ENCODE measurements at regions not wholly inside any gene's neighbourhood (a gene's known extent, or its start where the extent isn't known, plus 50 kb on each side); places are given as distances from the start of the nearest gene placed in this dataset.

DNA sequence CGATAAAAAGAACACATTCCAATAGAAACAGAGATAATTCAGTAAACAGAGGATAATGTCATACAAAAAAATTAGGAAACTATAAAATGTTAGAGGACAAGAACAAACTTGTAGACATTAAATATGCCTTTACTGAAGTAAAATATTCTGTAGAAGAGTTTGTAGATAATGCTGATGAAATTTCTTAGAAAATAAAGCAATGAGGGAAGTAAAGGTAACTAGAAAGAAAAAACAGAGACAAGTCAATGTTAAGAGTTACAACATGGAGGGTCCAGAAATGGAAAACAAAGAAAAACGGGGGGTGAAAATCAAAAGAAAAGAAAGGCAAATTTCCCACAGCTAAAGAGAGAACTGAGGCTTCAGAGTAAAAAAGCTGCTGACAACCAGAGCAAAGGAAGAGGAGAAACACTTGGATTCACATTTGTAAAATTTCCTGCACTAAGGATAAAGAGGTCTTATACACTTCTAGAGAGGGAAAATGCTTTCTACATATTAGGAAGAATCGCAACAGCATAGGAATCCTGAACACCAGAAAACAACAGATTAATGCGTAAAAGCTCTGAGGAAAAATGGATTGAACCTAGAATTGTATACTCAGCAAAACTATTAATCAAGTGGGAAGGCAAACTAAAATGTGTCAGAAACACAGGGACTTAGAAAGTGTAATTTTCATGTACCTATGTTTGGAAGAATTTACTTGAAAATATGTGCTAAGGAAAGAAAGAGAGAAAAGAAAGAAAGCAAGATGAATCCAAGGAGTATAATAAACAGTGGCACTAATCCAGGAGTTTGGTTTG lies 55.0 kb upstream of the AGR3 start:
- no peaks in the 10 kb centered on the region for H3K27me3 Mint-ChIP-seq (ENCODE audit: insufficient read depth, unreplicated experiment)
- ChIA-PET CTCF (no interaction called here), POLR2A (no interaction called here)
- no TSS peak for BruUV-seq (replicated peaks)
- peaks cover 14% of the 10 kb centered on the region for H3K4me1 Mint-ChIP-seq (ENCODE audit: low read depth, unreplicated experiment)
- no peak overlapping the region for H3K27ac Mint-ChIP-seq (ENCODE audit: unreplicated experiment)
- no peaks in the 10 kb centered on the region for H3K27me3 ChIP-seq (replicated peaks; ENCODE audit: control insufficient read depth, insufficient read depth, low read length)
- H3K4me1 ChIP-seq, result peaks cover 5% of the 10 kb centered on the region; the same call in 1 of the 2 replicates
- intact Hi-C loops (cut with micrococcal nuclease; ENCODE audit: unreplicated experiment), result no loop called here
- DNase-seq, result no peak
- no peak overlapping the region for H3K4me3 Mint-ChIP-seq (ENCODE audit: unreplicated experiment)
- no peaks in the 10 kb centered on the region for H3K36me3 Mint-ChIP-seq (ENCODE audit: insufficient read depth, unreplicated experiment)
- H3K36me3 ChIP-seq (ENCODE audit: control insufficient read depth, insufficient read depth, low read length), result no peaks in the 10 kb centered on the region
- H3K9me3 Mint-ChIP-seq (ENCODE audit: unreplicated experiment), result peaks cover 4% of the 10 kb centered on the region
- no peak overlapping the region for H3K4me3 ChIP-seq (ENCODE audit: low read depth, low read length)
- no peaks in the 10 kb centered on the region; the same call in 1 of the 2 replicates for H3K9me3 ChIP-seq
- TF ChIP-seq, protein P1, sequence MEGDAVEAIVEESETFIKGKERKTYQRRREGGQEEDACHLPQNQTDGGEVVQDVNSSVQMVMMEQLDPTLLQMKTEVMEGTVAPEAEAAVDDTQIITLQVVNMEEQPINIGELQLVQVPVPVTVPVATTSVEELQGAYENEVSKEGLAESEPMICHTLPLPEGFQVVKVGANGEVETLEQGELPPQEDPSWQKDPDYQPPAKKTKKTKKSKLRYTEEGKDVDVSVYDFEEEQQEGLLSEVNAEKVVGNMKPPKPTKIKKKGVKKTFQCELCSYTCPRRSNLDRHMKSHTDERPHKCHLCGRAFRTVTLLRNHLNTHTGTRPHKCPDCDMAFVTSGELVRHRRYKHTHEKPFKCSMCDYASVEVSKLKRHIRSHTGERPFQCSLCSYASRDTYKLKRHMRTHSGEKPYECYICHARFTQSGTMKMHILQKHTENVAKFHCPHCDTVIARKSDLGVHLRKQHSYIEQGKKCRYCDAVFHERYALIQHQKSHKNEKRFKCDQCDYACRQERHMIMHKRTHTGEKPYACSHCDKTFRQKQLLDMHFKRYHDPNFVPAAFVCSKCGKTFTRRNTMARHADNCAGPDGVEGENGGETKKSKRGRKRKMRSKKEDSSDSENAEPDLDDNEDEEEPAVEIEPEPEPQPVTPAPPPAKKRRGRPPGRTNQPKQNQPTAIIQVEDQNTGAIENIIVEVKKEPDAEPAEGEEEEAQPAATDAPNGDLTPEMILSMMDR (IDR thresholded peaks at IDR 0.05; ENCODE audit: insufficient read depth in 1 of 2, low read depth in 1 of 2, low read length in 1 of 2, severe bottlenecking in 1 of 2, unreplicated experiment in 1 of 2), result no peak

DNA sequence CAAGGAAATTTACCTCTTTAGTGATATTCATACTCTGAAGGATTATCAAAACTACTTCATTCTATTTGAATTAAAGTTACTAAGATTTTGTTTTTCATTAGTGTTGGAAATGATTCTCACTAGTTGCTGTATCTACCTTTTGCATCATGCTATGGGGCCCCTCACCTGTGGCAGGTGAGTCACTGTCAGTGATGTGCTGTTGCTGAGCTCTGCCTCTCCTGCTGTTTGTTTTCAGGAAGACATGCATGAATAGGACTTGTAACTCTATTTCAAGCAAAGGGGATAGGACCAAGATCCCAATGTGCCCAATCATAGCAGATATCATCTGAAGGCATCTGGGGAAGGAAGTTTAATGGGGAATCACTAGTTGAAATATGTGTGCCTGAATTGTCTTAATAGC lies 57.4 kb upstream of the AGR3 start:
- H3K27me3 ChIP-seq (replicated peaks; ENCODE audit: control insufficient read depth, insufficient read depth, low read length), result no peaks in the 10 kb centered on the region
- no peak overlapping the region for H3K27ac Mint-ChIP-seq (ENCODE audit: unreplicated experiment)
- H3K4me3 ChIP-seq (ENCODE audit: low read depth, low read length), result no peak overlapping the region
- intact Hi-C loops (cut with micrococcal nuclease; ENCODE audit: unreplicated experiment), result loop anchor here (2.0 kb wide), 1 partner anchor 16 kb away; no protein-coding TSS in a partner anchor
- peaks cover 13% of the 10 kb centered on the region for H3K9me3 Mint-ChIP-seq (ENCODE audit: unreplicated experiment)
- ChIA-PET POLR2A (no interaction called here), CTCF (no interaction called here)
- DNase-seq, result no peak
- H3K4me1 ChIP-seq, result peaks cover 5% of the 10 kb centered on the region; the same call in 1 of the 2 replicates
- H3K27me3 Mint-ChIP-seq (ENCODE audit: insufficient read depth, unreplicated experiment), result no peaks in the 10 kb centered on the region
- no peak overlapping the region for H3K4me3 Mint-ChIP-seq (ENCODE audit: unreplicated experiment)
- BruUV-seq (replicated peaks), result no TSS peak
- H3K4me1 Mint-ChIP-seq (ENCODE audit: low read depth, unreplicated experiment), result peaks cover 14% of the 10 kb centered on the region
- TF ChIP-seq, protein P1 (IDR thresholded peaks at IDR 0.05; ENCODE audit: insufficient read depth in 1 of 2, low read depth in 1 of 2, low read length in 1 of 2, severe bottlenecking in 1 of 2, unreplicated experiment in 1 of 2), result no peak
- H3K36me3 ChIP-seq (ENCODE audit: control insufficient read depth, insufficient read depth, low read length), result no peaks in the 10 kb centered on the region
- H3K36me3 Mint-ChIP-seq (ENCODE audit: insufficient read depth, unreplicated experiment), result no peaks in the 10 kb centered on the region
- H3K9me3 ChIP-seq, result no peaks in the 10 kb centered on the region

DNA sequence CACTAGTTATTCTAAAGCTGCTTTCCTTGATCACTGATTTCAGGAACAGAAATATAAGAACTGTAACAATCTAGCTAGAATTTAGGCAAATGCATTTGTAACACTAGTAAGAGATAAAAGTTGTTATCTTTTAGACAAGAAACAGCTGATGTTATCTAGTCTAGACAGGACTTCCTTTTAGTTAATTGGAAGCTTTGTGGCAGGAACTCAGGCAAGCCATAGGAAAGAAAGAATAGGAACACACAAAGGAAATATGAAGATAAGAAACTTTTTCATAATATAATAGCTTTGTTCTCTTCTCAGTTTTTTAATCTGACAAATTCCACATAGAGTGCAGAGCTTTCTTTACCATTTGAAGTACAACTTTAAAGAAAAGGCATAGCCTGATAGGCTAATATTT lies 59.0 kb upstream of the AGR3 start:
- H3K27ac Mint-ChIP-seq (ENCODE audit: unreplicated experiment), result no peak overlapping the region
- POLR2A ChIA-PET, result no interaction called here
- intact Hi-C loops (cut with micrococcal nuclease; ENCODE audit: unreplicated experiment), result no loop called here
- Histone ChIP-seq H3K36me3 (ENCODE audit: control insufficient read depth, insufficient read depth, low read length) (no peaks in the 10 kb centered on the region), H3K4me1 (peaks cover 5% of the 10 kb centered on the region; the same call in 1 of the 2 replicates), H3K9me3 (no peaks in the 10 kb centered on the region; the same call in 1 of the 2 replicates), H3K27me3 (replicated peaks; ENCODE audit: control insufficient read depth, insufficient read depth, low read length) (no peaks in the 10 kb centered on the region), H3K4me3 (ENCODE audit: low read depth, low read length) (no peak overlapping the region)
- BruUV-seq (replicated peaks), result no TSS peak
- peaks cover 14% of the 10 kb centered on the region for H3K4me1 Mint-ChIP-seq (ENCODE audit: low read depth, unreplicated experiment)
- DNase-seq, result no peak
- H3K9me3 Mint-ChIP-seq (ENCODE audit: unreplicated experiment), result peaks cover 25% of the 10 kb centered on the region
- H3K36me3 Mint-ChIP-seq (ENCODE audit: insufficient read depth, unreplicated experiment), result no peaks in the 10 kb centered on the region
- H3K27me3 Mint-ChIP-seq (ENCODE audit: insufficient read depth, unreplicated experiment), result no peaks in the 10 kb centered on the region
- H3K4me3 Mint-ChIP-seq (ENCODE audit: unreplicated experiment), result no peak overlapping the region
- TF ChIP-seq, protein P1 (IDR thresholded peaks at IDR 0.05; ENCODE audit: insufficient read depth in 1 of 2, low read depth in 1 of 2, low read length in 1 of 2, severe bottlenecking in 1 of 2, unreplicated experiment in 1 of 2), result no peak
- CTCF ChIA-PET, result no interaction called here
